Left lung (tissue), 4 donors: ENCODE measurements at regions not wholly inside any gene's neighbourhood (a gene's known extent, or its start where the extent isn't known, plus 50 kb on each side); places are given as distances from the start of the nearest gene placed in this dataset.

ENCODE experiments used
- ATAC-seq: fragments of 200-7000 bp; cut with Tn5 transposase; one replicate; pipeline ENCODE4 v1.9.1; 2020; ENCODE audit warnings: moderate library complexity
- DNase-seq, 4 donors: peaks; one replicate each; pipeline ENCODE4 v3.0.0-alpha.2; 2013 to 2020
- H3K27ac ChIP-seq, 2 donors: fragments of 200-600 bp; sonication (generic) in 1 of 2; one replicate each; pipeline versions ENCODE4 v1.5.0 to v1.8.0; 2020 to 2021
- H3K27me3 ChIP-seq, 2 donors: fragments of 200-600 bp; sonication (generic) in 1 of 2; one replicate each; pipeline versions ENCODE4 v1.5.0 to v1.8.0; 2020 to 2021
- H3K36me3 ChIP-seq, 2 donors: fragments of 200-600 bp; sonication (generic) in 1 of 2; one replicate each; pipeline versions ENCODE4 v1.5.0 to v1.8.0; 2020 to 2021
- H3K4me1 ChIP-seq, 2 donors: fragments of 200-600 bp; one replicate each; pipeline ENCODE4 v1.8.0; 2021
- H3K4me3 ChIP-seq, 2 donors: fragments of 200-600 bp; sonication (generic) in 1 of 2; one replicate each; pipeline versions ENCODE4 v1.5.0 to v1.8.0; 2020 to 2021; ENCODE audit warnings: mild to moderate bottlenecking in 1 of 2
- H3K9me3 ChIP-seq, 2 donors: fragments of 200-600 bp; sonication (generic) in 1 of 2; one replicate each; pipeline versions ENCODE4 v1.5.0 to v1.8.0; 2020 to 2021
- CTCF ChIP-seq, 2 donors: fragments of 200-600 bp; sonication (generic) in 1 of 2; IDR thresholded peaks; one replicate each; pipeline versions ENCODE4 v1.5.0 to v1.8.0; 2021; ENCODE audit warnings: antibody characterized with exemption in 2 of 2
- intact Hi-C, 2 donors: fragments of 100-400 bp; cut with DNase I; formaldehyde crosslinking; loops; one replicate each; pipeline versions ENCODE4 v1.11.2 to v1.14.2; 2022
- donor health status: DM: no; HTN: yes; CAD: no.
- donor health status: DM: no; HTN: no; CAD: no.

GRCh38 chr6:147005499-147005898 lies 198.7 kb upstream of the STXBP5 start:
- intact Hi-C loops: no loop called here
- no peak overlapping the region for H3K4me3 ChIP-seq
- H3K36me3 ChIP-seq: no peaks in the 10 kb centered on the region
- H3K4me1 ChIP-seq: no peaks in the 10 kb centered on the region
- H3K9me3 ChIP-seq: no peaks in the 10 kb centered on the region
- no peak for ATAC-seq
- no peak for TF ChIP-seq CTCF (IDR thresholded peaks at IDR 0.05)
- no peaks in the 10 kb centered on the region for H3K27me3 ChIP-seq
- DNase-seq: no peak
- H3K27ac ChIP-seq: no peak overlapping the region

- intact Hi-C loops: no loop called here
- DNase-seq (no peak), ATAC-seq (no peak)
- no peaks in the 10 kb centered on the region for H3K4me1 ChIP-seq
- H3K9me3 ChIP-seq: no peaks in the 10 kb centered on the region
- no peak overlapping the region for H3K4me3 ChIP-seq
- TF ChIP-seq CTCF (IDR thresholded peaks at IDR 0.05): no peak
- H3K36me3 ChIP-seq: no peaks in the 10 kb centered on the region
- H3K27ac ChIP-seq: no peak overlapping the region
- no peaks in the 10 kb centered on the region for H3K27me3 ChIP-seq
Observed at GRCh38 chr6:147007441-147007840, 196.8 kb upstream of the STXBP5 start.

- ATAC-seq: no peak
- H3K4me3 ChIP-seq: no peak overlapping the region
- intact Hi-C loops: no loop called here
- TF ChIP-seq CTCF (IDR thresholded peaks at IDR 0.05): no peak
- no peaks in the 10 kb centered on the region for H3K36me3 ChIP-seq
- no peak for DNase-seq
- no peaks in the 10 kb centered on the region for H3K27me3 ChIP-seq
- no peaks in the 10 kb centered on the region for H3K9me3 ChIP-seq
- no peaks in the 10 kb centered on the region for H3K4me1 ChIP-seq
- no peak overlapping the region for H3K27ac ChIP-seq
Observed at GRCh38 chr6:147009358-147009757, 194.9 kb upstream of the STXBP5 start.

- H3K27me3 ChIP-seq: no peaks in the 10 kb centered on the region
- no peaks in the 10 kb centered on the region for H3K9me3 ChIP-seq
- TF ChIP-seq CTCF (IDR thresholded peaks at IDR 0.05): no peak
- no peak overlapping the region for H3K27ac ChIP-seq
- no peaks in the 10 kb centered on the region for H3K4me1 ChIP-seq
- no peak overlapping the region for H3K4me3 ChIP-seq
- peak in 1 of 4 donors; percentile 57 for DNase-seq
- no peaks in the 10 kb centered on the region for H3K36me3 ChIP-seq
- intact Hi-C loops: no loop called here
- ATAC-seq: no peak
Observed at GRCh38 chr6:147015674-147016073, 188.5 kb upstream of the STXBP5 start.

- no peak for DNase-seq
- H3K27ac ChIP-seq: no peak overlapping the region
- H3K36me3 ChIP-seq: no peaks in the 10 kb centered on the region
- no peaks in the 10 kb centered on the region for H3K27me3 ChIP-seq
- intact Hi-C loops: no loop called here
- H3K4me1 ChIP-seq: no peaks in the 10 kb centered on the region
- ATAC-seq: no peak
- H3K9me3 ChIP-seq: no peaks in the 10 kb centered on the region
- no peak overlapping the region for H3K4me3 ChIP-seq
- no peak for TF ChIP-seq CTCF (IDR thresholded peaks at IDR 0.05)
Observed at GRCh38 chr6:147016440-147016839, 187.8 kb upstream of the STXBP5 start.
